C4-2B (cell line): ENCODE measurements at regions not wholly inside any gene's neighbourhood (a gene's known extent, or its start where the extent isn't known, plus 50 kb on each side); places are given as distances from the start of the nearest gene placed in this dataset.

ENCODE experiments used
- ZFX ChIP-seq: fragments of 450-650 bp; IDR thresholded peaks from 2 replicates; pipeline ENCODE4 v1.6.1; 2017
- TF ChIP-seq, protein P1 (sequence below): fragments of 450-650 bp; conservative IDR thresholded peaks from 2 replicates; pipeline ENCODE4 v1.5.1; 2017; ENCODE audit warnings: mild to moderate bottlenecking

DNA sequence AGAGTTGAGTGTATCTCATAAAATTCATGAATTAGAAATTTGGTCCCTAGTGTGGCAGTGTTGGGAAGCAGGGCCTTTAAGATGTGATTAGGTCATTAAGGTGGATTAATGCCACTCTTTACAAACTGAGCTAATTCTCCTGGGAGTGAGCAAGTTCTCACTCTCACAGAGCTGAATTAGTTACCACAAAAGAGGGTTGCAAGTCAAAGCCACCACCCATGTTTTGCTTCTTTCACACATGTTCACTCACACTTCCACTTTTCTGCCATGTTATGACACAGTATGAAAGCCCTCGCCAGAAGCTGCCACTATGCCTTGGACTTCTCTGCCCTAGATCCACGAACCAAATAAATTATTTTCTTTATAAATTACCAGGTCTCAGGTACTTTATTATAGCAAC, 332.1 kb downstream of the ARAP2 start:
- TF ChIP-seq, protein P1, sequence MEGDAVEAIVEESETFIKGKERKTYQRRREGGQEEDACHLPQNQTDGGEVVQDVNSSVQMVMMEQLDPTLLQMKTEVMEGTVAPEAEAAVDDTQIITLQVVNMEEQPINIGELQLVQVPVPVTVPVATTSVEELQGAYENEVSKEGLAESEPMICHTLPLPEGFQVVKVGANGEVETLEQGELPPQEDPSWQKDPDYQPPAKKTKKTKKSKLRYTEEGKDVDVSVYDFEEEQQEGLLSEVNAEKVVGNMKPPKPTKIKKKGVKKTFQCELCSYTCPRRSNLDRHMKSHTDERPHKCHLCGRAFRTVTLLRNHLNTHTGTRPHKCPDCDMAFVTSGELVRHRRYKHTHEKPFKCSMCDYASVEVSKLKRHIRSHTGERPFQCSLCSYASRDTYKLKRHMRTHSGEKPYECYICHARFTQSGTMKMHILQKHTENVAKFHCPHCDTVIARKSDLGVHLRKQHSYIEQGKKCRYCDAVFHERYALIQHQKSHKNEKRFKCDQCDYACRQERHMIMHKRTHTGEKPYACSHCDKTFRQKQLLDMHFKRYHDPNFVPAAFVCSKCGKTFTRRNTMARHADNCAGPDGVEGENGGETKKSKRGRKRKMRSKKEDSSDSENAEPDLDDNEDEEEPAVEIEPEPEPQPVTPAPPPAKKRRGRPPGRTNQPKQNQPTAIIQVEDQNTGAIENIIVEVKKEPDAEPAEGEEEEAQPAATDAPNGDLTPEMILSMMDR: no peak
- no peak for TF ChIP-seq ZFX
